ENCODE measurements at regions not wholly inside any gene's neighbourhood (a gene's known extent, or its start where the extent isn't known, plus 50 kb on each side); places are given as distances from the start of the nearest gene placed in this dataset.

- TF ChIP-seq POLR2AphosphoS5 (IDR thresholded peaks at IDR 0.05; ENCODE audit: borderline replicate concordance, low read depth, low read length) (no peak), EZH2 (IDR thresholded peaks at IDR 0.05) (no peak), FOXP2 (optimal IDR thresholded peaks at IDR 0.05; ENCODE audit: control extremely low read depth, extremely low read length, insufficient read depth) (no peak)
These were observed 65.2 kb upstream of the RAPH1 start for GRCh38 chr2:203600286-203600685.
